EL (cell line): ENCODE measurements at regions not wholly inside any gene's neighbourhood (a gene's known extent, or its start where the extent isn't known, plus 50 kb on each side); places are given as distances from the start of the nearest gene placed in this dataset.
"Not testable (repeated sequence)": the region's sequence is repeated elsewhere in the genome, so short reads cannot be mapped to it uniquely, and the experiment has no call there.

Experiments used
- DNase-seq: peaks from one replicate; pipeline ENCODE4 v3.0.0-alpha.2; 2016

- DNase-seq, result no peak
Observed at GRCh38 chr11:97993562-97993961, 1027.2 kb upstream of the CNTN5 start.

GRCh38 chr11:97995874-97996273, 1024.9 kb upstream of the CNTN5 start:
- DNase-seq, result no peak

GRCh38 chr11:97996762-97997161, 1024.0 kb upstream of the CNTN5 start:
- DNase-seq, result no peak

GRCh38 chr11:98003606-98004371, 1017.0 kb upstream of the CNTN5 start:
- no peak for DNase-seq

- DNase-seq, result no peak
Observed at GRCh38 chr11:98007072-98007471, 1013.7 kb upstream of the CNTN5 start.

- DNase-seq, result no peak
Observed at GRCh38 chr11:98027652-98028051, 993.1 kb upstream of the CNTN5 start.

GRCh38 chr11:98029832-98030231, 990.9 kb upstream of the CNTN5 start:
- no peak for DNase-seq

- DNase-seq, result no peak
Observed at GRCh38 chr11:98036810-98037209, 983.9 kb upstream of the CNTN5 start.

GRCh38 chr11:98040061-98040808, 980.5 kb upstream of the CNTN5 start:
- DNase-seq, result no peak

- DNase-seq, result no peak
Observed at GRCh38 chr11:98047647-98048046, 973.1 kb upstream of the CNTN5 start.

- no peak for DNase-seq
Observed at GRCh38 chr11:98053851-98054250, 966.9 kb upstream of the CNTN5 start.

GRCh38 chr11:98056945-98057344, 963.8 kb upstream of the CNTN5 start:
- no peak for DNase-seq

GRCh38 chr11:98059488-98059887, 961.3 kb upstream of the CNTN5 start:
- DNase-seq, result no peak

- DNase-seq, result no peak
Observed at GRCh38 chr11:98060759-98061158, 960.0 kb upstream of the CNTN5 start.

- no peak for DNase-seq
Observed at GRCh38 chr11:98061858-98062257, 958.9 kb upstream of the CNTN5 start.

- DNase-seq, result no peak
Observed at GRCh38 chr11:98062714-98063113, 958.0 kb upstream of the CNTN5 start.

GRCh38 chr11:98068251-98068650, 952.5 kb upstream of the CNTN5 start:
- no peak for DNase-seq

GRCh38 chr11:98069147-98069546, 951.6 kb upstream of the CNTN5 start:
- DNase-seq, result not testable (repeated sequence)

- no peak for DNase-seq
Observed at GRCh38 chr11:98069861-98070260, 950.9 kb upstream of the CNTN5 start.

GRCh38 chr11:98090861-98091505, 929.8 kb upstream of the CNTN5 start:
- DNase-seq, result no peak

GRCh38 chr11:98099371-98099770, 921.4 kb upstream of the CNTN5 start:
- DNase-seq, result no peak

- no peak for DNase-seq
Observed at GRCh38 chr11:98100689-98101088, 920.1 kb upstream of the CNTN5 start.

GRCh38 chr11:98101329-98101728, 919.4 kb upstream of the CNTN5 start:
- no peak for DNase-seq

GRCh38 chr11:98104249-98104648, 916.5 kb upstream of the CNTN5 start:
- no peak for DNase-seq
